Nephron progenitor cell (in vitro differentiated cells): ENCODE measurements at regions not wholly inside any gene's neighbourhood (a gene's known extent, or its start where the extent isn't known, plus 50 kb on each side); places are given as distances from the start of the nearest gene placed in this dataset.

ENCODE experiments used
- DNase-seq: peaks from one replicate; pipeline ENCODE4 v3.0.0; 2021
- H3K27ac Mint-ChIP-seq: 2 replicates; pipeline ENCODE4 v1.8.0; 2021; ENCODE audit warnings: mild to moderate bottlenecking, moderate library complexity, mixed read lengths
- H3K27me3 Mint-ChIP-seq: 2 replicates; pipeline ENCODE4 v1.8.0; 2021; ENCODE audit warnings: mild to moderate bottlenecking, low read depth, mixed read lengths; ENCODE audit not compliant: poor library complexity
- H3K36me3 Mint-ChIP-seq: 2 replicates; pipeline ENCODE4 v1.8.0; 2021; ENCODE audit warnings: low read depth, mixed read lengths
- H3K4me1 Mint-ChIP-seq: 2 replicates; pipeline ENCODE4 v1.8.0; 2021; ENCODE audit warnings: mixed read lengths
- H3K4me3 Mint-ChIP-seq: 2 replicates; pipeline ENCODE4 v1.8.0; 2021; ENCODE audit warnings: mild to moderate bottlenecking, moderate library complexity, mixed read lengths
- H3K9me3 Mint-ChIP-seq: 2 replicates; pipeline ENCODE4 v1.8.0; 2021; ENCODE audit warnings: mild to moderate bottlenecking, moderate library complexity, mixed read lengths
- CTCF ChIP-seq: fragments of 200-600 bp; sonication (generic); IDR thresholded peaks from 2 replicates; pipeline ENCODE4 v1.5.0; 2021; ENCODE audit warnings: antibody characterized with exemption

GRCh38 chr9:561427-561826 lies 280.1 kb upstream of the DMRT1 start:
- no peak for TF ChIP-seq CTCF
- peaks cover 6% of the 10 kb centered on the region for H3K27me3 Mint-ChIP-seq
- peaks cover 30% of the 10 kb centered on the region for H3K36me3 Mint-ChIP-seq
- DNase-seq, result no peak
- H3K9me3 Mint-ChIP-seq, result peaks cover 19% of the 10 kb centered on the region
- H3K4me1 Mint-ChIP-seq, result peaks cover 16% of the 10 kb centered on the region
- no peak overlapping the region for H3K4me3 Mint-ChIP-seq
- H3K27ac Mint-ChIP-seq, result no peak overlapping the region

- Mint-ChIP-seq H3K27ac (no peak overlapping the region), H3K36me3 (peaks cover 48% of the 10 kb centered on the region), H3K4me3 (no peak overlapping the region), H3K4me1 (peaks cover 11% of the 10 kb centered on the region), H3K27me3 (peaks cover 12% of the 10 kb centered on the region), H3K9me3 (peaks cover 37% of the 10 kb centered on the region)
- DNase-seq, result no peak
- no peak for TF ChIP-seq CTCF
Measured at GRCh38 chr9:563200-563599, 278.3 kb upstream of the DMRT1 start.

- DNase-seq, result no peak
- peaks cover 5% of the 10 kb centered on the region for H3K4me1 Mint-ChIP-seq
- H3K9me3 Mint-ChIP-seq, result peaks cover 37% of the 10 kb centered on the region
- H3K36me3 Mint-ChIP-seq, result peaks cover 63% of the 10 kb centered on the region
- TF ChIP-seq CTCF, result no peak
- peak overlapping the region; percentile 83 for H3K27ac Mint-ChIP-seq
- H3K27me3 Mint-ChIP-seq, result peaks cover 15% of the 10 kb centered on the region
- H3K4me3 Mint-ChIP-seq, result no peak overlapping the region
Measured at GRCh38 chr9:565528-565927, 276.0 kb upstream of the DMRT1 start.

- Mint-ChIP-seq H3K27ac (no peak overlapping the region), H3K27me3 (peaks cover 20% of the 10 kb centered on the region)
Measured at GRCh38 chr9:567128-567746, 274.3 kb upstream of the DMRT1 start.

GRCh38 chr9:567747-568305 lies 273.7 kb upstream of the DMRT1 start:
- TF ChIP-seq CTCF, result no peak
- H3K9me3 Mint-ChIP-seq, result peaks cover 38% of the 10 kb centered on the region
- peaks cover 65% of the 10 kb centered on the region for H3K36me3 Mint-ChIP-seq
- H3K4me1 Mint-ChIP-seq, result peaks cover 6% of the 10 kb centered on the region
- H3K27me3 Mint-ChIP-seq, result peaks cover 20% of the 10 kb centered on the region
- no peak for DNase-seq
- no peak overlapping the region for H3K4me3 Mint-ChIP-seq
- no peak overlapping the region for H3K27ac Mint-ChIP-seq

More at GRCh38 chr9:567128-567746, 274.3 kb upstream of the DMRT1 start:
- Mint-ChIP-seq H3K4me1 (peaks cover 4% of the 10 kb centered on the region), H3K4me3 (no peak overlapping the region), H3K36me3 (peaks cover 63% of the 10 kb centered on the region), H3K9me3 (peaks cover 37% of the 10 kb centered on the region)
- TF ChIP-seq CTCF, result no peak
- no peak for DNase-seq

- Mint-ChIP-seq H3K4me1 (peaks cover 19% of the 10 kb centered on the region), H3K36me3 (peaks cover 58% of the 10 kb centered on the region), H3K4me3 (no peak overlapping the region), H3K27ac (no peak overlapping the region), H3K9me3 (peaks cover 40% of the 10 kb centered on the region), H3K27me3 (peaks cover 20% of the 10 kb centered on the region)
- no peak for DNase-seq
- no peak for TF ChIP-seq CTCF
Measured at GRCh38 chr9:569296-569695, 272.2 kb upstream of the DMRT1 start.
